ENCODE measurements at regions not wholly inside any gene's neighbourhood (a gene's known extent, or its start where the extent isn't known, plus 50 kb on each side); places are given as distances from the start of the nearest gene placed in this dataset.

DNA sequence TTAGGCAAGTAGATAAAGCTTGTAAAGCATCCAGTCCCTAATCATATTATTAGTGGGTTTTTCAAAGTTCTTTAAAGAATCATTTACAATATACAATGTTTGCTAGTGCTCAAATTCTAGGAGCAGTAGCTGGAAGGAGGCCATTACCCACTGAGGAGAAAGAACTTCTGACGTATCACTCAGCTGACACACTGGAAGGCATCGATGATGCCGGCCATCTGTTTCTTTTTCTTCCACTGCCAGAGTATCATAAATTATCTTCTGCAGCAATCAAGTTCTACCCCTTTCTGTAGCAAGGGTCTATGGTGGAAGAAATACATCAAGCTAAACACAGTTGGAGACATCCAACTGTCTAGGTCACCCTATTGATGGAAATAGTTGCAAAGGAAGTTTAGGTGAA, 243.2 kb upstream of the LRRN1 start:
- Histone ChIP-seq H4K8ac (ENCODE audit: extremely low read depth, insufficient read depth, low read length) (no peak overlapping the region), H2AFZ (ENCODE audit: low read length) (no peak overlapping the region), H3K79me2 (ENCODE audit: control insufficient read depth in 1 of 2, insufficient read depth in 2 of 2, low read length in 2 of 2) (no peaks in the 10 kb centered on the region), H4K91ac (replicated peaks; ENCODE audit: insufficient read length, low read length) (no peak overlapping the region), H3K56ac (replicated peaks; ENCODE audit: insufficient read length, low read depth, low read length) (no peak overlapping the region), H3K27ac (ENCODE audit: low read depth, low read length) (no peak overlapping the region), H3K79me1 (ENCODE audit: low read depth, low read length) (no peaks in the 10 kb centered on the region; the same call in 1 of the 2 replicates), H2AK5ac (ENCODE audit: low read depth, low read length) (no peak overlapping the region), H3K4ac (replicated peaks; ENCODE audit: insufficient read length, low read depth, low read length) (no peak overlapping the region), H2BK15ac (ENCODE audit: low read length) (no peak overlapping the region), H3K4me2 (ENCODE audit: insufficient read depth in 1 of 2, low read depth in 2 of 2, low read length in 2 of 2) (no peak overlapping the region), H3K23me2 (ENCODE audit: low read depth, low read length) (no peaks in the 10 kb centered on the region), H2BK20ac (ENCODE audit: low read length) (no peak overlapping the region), H3K4me3 (ENCODE audit: extremely low read depth in 1 of 4, insufficient read depth in 2 of 4, low read depth in 3 of 4, low read length in 4 of 4) (no peak overlapping the region), H2BK120ac (replicated peaks; ENCODE audit: low read depth, low read length) (no peak overlapping the region), H3K14ac (ENCODE audit: insufficient read length) (no peak overlapping the region), H3K27me3 (replicated peaks in 1 of 4; ENCODE audit: control insufficient read depth in 3 of 4, extremely low read depth in 1 of 4, insufficient read depth in 3 of 4, low read length in 3 of 4) (no peaks in the 10 kb centered on the region), H3K9ac (replicated peaks in 1 of 4; ENCODE audit: extremely low read depth in 1 of 4, low read depth in 3 of 4, low read length in 3 of 4) (no peak overlapping the region), H3K18ac (ENCODE audit: extremely low read depth, low read length) (no peak overlapping the region), H4K20me1 (replicated peaks in 1 of 2; ENCODE audit: control insufficient read depth in 1 of 2, insufficient read depth in 2 of 2, low read length in 2 of 2) (no peaks in the 10 kb centered on the region), H2BK12ac (ENCODE audit: low read depth, low read length) (no peak overlapping the region), H3K23ac (ENCODE audit: insufficient read length) (no peak overlapping the region), H2BK5ac (ENCODE audit: low read depth, low read length) (no peak overlapping the region), H3K4me1 (replicated peaks in 1 of 4; ENCODE audit: control insufficient read depth in 3 of 4, insufficient read depth in 4 of 4, low read length in 3 of 4) (no peaks in the 10 kb centered on the region), H3K36me3 (ENCODE audit: control insufficient read depth in 2 of 4, insufficient read depth in 4 of 4, low read length in 3 of 4) (no peaks in the 10 kb centered on the region), H4K5ac (ENCODE audit: insufficient read length, low read depth, low read length) (no peak overlapping the region), H3K9me3 (ENCODE audit: insufficient read depth in 2 of 2, low read depth in 1 of 2, low read length in 1 of 2) (no peaks in the 10 kb centered on the region)
- ChIA-PET CTCF (ENCODE audit: partially characterized antibody) (no interaction called here), POLR2A (ENCODE audit: partially characterized antibody) (no interaction called here)
- DNase-seq (ENCODE audit: low read depth in 1 of 2, low spot score in 2 of 2) (no peak), FAIRE-seq (no peak)
- TF ChIP-seq TBP (IDR thresholded peaks at IDR 0.05; ENCODE audit: low read depth, low read length) (no peak), SP2 (IDR thresholded peaks at IDR 0.05; ENCODE audit: low read length) (no peak), SP4 (IDR thresholded peaks at IDR 0.05; ENCODE audit: low read length) (no peak), GABPA (IDR thresholded peaks at IDR 0.05; ENCODE audit: borderline replicate concordance, insufficient read depth, low read length) (no peak), KDM1A (IDR thresholded peaks at IDR 0.05; ENCODE audit: borderline replicate concordance, low read length) (no peak), CBX8 (IDR thresholded peaks at IDR 0.05; ENCODE audit: borderline replicate concordance, low read depth, low read length) (no peak), TEAD4 (IDR thresholded peaks at IDR 0.05; ENCODE audit: low read depth, low read length) (no peak), CBX5 (IDR thresholded peaks at IDR 0.05; ENCODE audit: low read depth, low read length) (no peak), BCL11A (IDR thresholded peaks at IDR 0.05; ENCODE audit: low read depth in 2 of 2, low read length in 2 of 2) (no peak), CHD1 (IDR thresholded peaks at IDR 0.05; ENCODE audit: low read depth, low read length) (no peak), USF2 (IDR thresholded peaks at IDR 0.05; ENCODE audit: low read length) (no peak), FOSL1 (IDR thresholded peaks at IDR 0.05; ENCODE audit: insufficient read depth, low read depth, low read length) (no peak), HDAC6 (IDR thresholded peaks at IDR 0.05; ENCODE audit: low read depth, low read length) (no peak), RXRA (IDR thresholded peaks at IDR 0.05; ENCODE audit: insufficient read depth, low read depth, low read length) (no peak)
- WGBS, 2 experiments (ENCODE audit: extremely low coverage in 1 of 2, insufficient coverage in 1 of 2, insufficient read length in 1 of 2, insufficient replicate concordance in 2 of 2, low coverage in 1 of 2, low lambda C conversion rate in 2 of 2, missing lambda C conversion rate in 1 of 2), result 97% methylated on average over 3 of the region's 3 CpGs; no CpG with 5 or more reads in 1 of the 2 experiments

All from H1 (cell line).